NCI-H2029 treated with DMSO at 0.1 percent for 48 hours (cell line): ENCODE measurements at regions not wholly inside any gene's neighbourhood (a gene's known extent, or its start where the extent isn't known, plus 50 kb on each side); places are given as distances from the start of the nearest gene placed in this dataset.

Experiments
- DNase-seq: peaks from one replicate; lab custom pipeline; 2025; lab: John Stamatoyannopoulos, UW

DNA sequence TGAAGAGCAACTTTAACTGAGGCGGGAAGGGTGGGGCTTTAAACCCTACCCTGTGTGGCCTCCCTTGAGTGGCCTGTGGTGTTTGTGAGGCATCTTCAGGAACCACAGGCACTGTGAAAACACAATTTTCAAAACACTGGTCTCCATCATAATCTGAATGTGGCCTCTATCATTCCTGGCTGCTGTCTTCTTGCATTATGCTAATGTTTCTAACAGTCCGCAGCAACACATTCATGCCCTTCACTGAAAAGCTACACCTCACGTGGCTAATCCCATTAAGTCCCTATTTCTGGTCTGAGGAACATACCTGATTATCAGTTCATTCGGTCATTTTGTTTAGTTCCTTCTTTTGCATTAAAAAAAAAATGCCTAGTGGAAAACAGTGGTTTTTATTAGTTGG lies 94.6 kb downstream of the F11 start:
- DNase-seq = no peak

DNA sequence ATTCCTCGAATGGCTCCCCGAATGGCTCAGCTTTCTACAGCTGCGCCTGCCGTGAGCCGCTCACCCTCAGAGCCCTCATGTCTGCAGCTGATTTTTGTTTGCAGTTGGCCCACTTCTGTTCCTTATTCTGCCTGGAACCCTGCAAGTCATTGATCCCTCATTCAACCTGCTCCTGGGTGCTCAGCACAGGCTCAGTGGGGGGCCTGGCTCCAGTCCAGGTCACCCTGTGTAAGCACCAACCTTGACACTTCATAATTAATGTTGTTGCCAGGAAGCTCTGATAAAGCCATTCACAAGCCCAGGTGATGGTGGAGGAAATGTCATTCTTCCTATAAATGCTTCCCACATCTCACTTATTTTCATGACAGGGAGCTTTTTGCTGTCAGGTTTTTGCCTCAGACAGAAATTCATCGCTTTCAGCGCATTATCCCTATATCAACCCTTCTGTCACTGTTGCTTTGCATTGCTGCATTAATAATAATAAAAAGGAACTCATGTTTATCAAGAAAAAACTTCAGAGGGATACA lies 85.7 kb downstream of the F11 start:
- DNase-seq = peak; percentile 47

- DNase-seq = no peak
These were observed 82.4 kb downstream of the F11 start for GRCh38 chr4:186348433-186348832.

GRCh38 chr4:186347743-186348142 lies 81.8 kb downstream of the F11 start:
- DNase-seq = no peak

DNA sequence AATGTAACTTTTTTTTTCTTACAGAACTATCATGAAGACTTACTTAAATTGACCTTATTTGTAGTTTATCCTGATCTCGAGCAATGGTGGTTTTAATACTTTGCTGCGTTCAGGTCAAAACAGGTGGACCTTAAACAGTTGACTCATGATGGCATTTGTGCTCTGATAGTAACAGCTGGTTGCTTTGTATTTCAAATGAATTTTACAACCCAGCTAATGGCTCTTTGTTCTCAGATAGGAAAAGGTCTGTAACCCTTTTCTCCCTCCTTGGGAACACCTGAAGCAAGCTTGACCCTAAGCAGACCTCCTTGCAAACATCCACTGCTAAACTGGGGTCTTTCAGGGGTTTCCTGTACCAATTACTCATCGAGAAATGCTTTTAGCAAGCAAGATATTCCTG lies 79.2 kb downstream of the F11 start:
- no peak for DNase-seq

GRCh38 chr4:186342582-186342981 lies 76.6 kb downstream of the F11 start:
- DNase-seq = no peak

GRCh38 chr4:186341655-186342054 lies 75.7 kb downstream of the F11 start:
- DNase-seq = no peak
